ENCODE measurements at regions not wholly inside any gene's neighbourhood (a gene's known extent, or its start where the extent isn't known, plus 50 kb on each side); places are given as distances from the start of the nearest gene placed in this dataset.
"Not testable (repeated sequence)": the region's sequence is repeated elsewhere in the genome, so short reads cannot be mapped to it uniquely, and the experiment has no call there.

DNA sequence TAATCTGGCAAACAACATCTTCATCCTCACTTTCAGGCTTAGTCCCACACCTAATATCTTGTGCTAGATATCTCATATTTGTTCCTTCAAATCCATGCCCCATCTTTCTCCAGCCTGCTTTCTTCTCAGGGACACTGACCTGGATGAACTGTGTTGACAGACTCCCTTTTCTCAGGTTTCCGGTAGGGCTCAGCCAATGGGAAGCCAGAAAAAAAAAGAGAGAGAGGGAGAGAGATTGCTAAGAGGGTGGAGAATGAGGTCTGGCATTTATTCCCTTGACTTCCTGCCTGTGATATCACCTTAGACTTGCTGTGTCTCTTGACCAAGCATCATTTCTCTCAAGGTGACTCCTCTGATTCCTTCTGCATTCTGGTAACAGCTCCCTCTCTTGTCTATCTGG lies 145.6 kb upstream of the ABI3BP start:
- DNase-seq (ENCODE audit: low read depth) = no peak

DNA sequence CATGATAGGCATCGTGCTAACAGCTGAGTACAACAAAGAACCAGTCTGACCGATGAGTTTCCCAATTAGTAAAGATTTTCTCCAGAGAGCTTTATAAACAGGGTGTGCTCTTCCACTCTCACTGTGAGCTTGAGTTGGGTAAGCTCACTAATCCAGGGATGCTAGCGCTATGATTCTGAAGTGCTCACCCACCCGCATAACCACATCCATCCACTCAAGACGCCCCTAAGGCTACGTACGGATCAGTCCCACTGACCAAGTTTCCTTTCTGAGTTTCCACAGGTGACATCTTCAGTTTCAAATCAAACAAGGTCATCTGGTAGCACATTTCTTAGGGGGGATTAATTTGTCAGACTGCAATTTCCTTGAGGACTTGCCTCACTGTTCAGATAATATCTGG lies 141.1 kb upstream of the ABI3BP start:
- DNase-seq (ENCODE audit: low read depth) = no peak

DNA sequence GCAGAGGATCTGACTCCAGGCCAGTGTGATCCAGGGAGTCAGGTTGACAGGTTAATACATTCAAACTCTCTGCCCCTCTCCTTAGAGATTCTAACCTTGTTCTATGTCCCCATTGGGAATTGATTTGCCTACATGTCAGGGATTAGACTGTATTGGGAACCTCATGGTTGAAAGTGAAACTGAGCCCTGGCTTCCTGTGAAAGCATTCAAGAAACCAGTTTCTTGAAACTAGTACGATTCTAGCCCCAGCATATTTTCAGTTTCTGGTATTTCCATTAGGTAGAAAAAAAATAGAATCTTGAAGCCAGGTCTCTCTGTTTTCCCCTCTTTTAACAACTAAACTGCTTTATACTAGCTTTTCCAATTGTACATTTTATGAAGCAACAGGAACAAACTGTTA lies 140.4 kb upstream of the ABI3BP start:
- DNase-seq (ENCODE audit: low read depth) = no peak

DNA sequence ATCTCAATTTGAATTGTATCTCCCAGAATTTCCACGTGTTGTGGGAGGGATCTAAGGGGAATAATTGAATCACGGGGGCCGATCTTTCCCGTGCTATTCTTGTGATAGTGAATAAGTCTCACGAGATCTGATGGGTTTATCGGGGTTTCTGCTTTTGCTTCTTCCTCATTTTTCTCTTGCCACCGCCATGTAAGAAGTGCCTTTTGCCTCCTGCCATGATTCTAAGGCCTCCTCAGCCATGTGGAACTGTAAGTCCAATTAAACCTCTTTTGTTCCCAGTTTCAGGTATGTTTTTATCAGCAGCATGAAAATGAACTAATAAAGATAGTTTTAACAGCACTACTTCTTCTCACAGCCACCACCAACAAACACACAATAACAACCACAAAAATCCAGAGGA lies 140.0 kb upstream of the ABI3BP start:
- not testable (repeated sequence) for DNase-seq (ENCODE audit: low read depth)

DNA sequence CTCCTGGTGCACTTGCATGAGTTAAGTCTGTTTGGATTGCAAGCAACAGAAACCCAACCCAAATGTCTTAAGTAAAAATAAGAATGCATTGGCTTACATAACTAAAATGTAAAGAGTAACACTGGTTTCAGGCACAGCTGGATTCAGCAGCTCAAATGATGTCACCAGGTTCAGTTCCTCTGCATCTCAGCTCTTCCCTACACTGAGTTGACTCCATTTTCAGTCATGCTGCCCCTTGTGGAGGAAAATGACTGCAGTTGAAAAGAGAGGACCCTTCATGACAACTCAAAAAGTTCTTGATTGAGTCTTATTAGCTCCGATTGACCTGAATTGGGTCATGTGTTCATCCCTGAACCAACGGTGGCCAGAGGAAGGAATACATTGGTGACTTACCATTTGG lies 138.5 kb upstream of the ABI3BP start:
- DNase-seq (ENCODE audit: low read depth) = no peak

DNA sequence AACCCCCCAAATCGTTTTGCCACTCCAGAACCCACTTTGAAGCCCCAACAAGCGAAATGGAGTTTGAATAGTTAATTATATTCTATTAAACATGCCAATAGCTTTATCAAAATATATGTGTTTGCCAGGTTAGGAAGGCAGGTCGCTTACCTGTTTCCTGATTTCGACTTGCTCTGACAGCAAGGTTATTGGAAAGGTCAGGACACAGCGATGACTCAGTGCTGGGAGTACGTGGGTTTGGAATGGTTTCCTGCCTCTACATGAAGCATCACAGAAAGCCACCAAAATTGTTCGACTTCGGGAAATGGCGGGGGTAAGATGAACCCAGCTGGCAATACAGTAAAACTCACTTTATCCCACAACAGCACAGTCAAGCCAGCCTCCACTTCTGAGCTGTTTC lies 135.6 kb upstream of the ABI3BP start:
- DNase-seq (ENCODE audit: low read depth) = no peak

DNA sequence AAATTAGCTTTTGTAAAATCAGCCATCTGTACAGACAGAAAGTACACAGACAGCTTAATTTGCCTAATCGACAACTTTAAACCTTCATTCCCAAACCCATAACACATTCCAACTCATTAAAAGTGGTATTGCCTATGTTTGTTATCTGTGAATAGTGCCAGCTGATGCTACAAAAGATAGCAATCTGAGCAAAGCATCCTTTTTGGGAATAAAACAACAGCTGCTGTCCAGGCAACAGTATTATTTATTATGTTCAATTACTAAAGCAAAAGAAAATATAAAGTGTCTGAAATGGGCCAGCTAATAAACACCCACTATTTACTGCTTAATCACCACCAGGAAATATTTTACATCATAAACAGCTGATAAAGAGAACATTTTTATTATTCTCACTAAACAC lies 134.8 kb upstream of the ABI3BP start:
- DNase-seq (ENCODE audit: low read depth) = no peak

DNA sequence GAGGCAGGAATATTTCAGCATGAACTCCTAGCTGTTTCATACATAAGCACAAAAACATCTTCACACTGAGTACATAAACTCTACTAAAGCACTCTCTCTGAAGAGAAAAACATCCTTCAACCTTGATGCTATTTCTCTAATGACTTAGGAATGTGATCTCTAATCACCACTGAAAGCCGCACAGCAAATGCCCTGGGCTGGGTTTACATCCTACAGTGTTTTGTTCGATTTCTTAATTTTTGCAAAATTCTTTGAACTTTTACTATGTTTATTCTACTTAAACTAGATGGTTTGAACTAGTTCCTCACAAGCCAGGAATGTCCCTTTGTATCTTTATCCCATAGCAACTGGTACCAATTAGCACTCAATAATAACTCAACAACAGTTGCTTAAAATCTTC lies 130.9 kb upstream of the ABI3BP start:
- DNase-seq (ENCODE audit: low read depth) = no peak

DNA sequence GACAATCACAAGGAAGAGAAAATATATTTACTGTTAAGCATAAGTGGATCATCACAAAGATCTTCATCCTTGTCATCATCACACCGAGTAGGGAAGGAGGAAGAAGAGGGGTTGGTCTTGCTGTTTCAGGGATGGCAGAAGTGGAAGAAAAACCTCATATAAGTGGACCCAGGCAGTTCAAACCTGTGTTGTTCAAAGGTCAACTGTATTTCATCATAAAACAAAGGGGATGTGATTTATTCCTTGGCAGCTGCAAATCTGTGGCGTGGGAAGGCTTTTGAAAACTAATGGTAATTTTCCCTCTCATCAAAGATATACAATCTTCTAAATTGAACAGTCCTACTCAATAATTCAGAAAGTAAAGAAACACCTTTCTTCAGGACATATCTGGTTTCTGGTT lies 129.9 kb upstream of the ABI3BP start:
- DNase-seq (ENCODE audit: low read depth) = no peak

DNA sequence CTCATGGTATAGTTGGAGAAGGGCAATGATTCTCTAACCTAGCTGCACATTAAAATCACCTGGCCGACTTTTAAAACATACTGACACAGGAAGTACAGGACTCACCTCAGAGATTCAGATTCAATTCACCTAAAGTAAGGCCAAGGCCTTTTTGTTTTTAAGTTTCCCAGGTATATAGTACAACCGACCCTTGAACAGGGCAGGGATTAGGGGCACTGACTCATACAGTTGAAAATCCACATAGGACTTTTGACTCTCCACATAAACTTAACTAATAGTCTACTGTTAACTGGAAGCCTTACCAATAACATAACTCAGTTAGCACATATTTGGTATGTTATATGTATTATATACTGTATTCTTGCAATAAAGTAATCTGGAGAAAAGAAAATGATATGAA lies 129.5 kb upstream of the ABI3BP start:
- no peak for DNase-seq (ENCODE audit: low read depth)

DNA sequence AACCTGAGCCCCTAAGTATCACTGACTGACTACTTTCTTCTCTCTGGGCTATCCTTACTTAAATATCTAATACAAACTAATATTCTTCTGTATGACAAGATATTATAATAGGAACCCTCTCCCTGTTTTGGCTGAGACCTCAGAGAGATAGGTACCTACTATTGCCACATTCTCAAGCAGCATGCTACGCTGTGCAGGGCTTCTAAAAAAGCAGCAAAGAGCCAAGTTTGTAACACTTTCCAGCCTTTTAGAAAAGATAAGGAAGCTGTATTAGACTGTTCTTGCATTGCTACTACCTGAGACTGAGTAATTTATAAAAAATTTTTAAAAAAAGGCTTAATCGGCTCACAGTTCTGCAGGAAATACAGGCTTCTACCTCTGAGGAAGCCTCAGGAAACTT lies 126.8 kb upstream of the ABI3BP start:
- no peak for DNase-seq (ENCODE audit: low read depth)

DNA sequence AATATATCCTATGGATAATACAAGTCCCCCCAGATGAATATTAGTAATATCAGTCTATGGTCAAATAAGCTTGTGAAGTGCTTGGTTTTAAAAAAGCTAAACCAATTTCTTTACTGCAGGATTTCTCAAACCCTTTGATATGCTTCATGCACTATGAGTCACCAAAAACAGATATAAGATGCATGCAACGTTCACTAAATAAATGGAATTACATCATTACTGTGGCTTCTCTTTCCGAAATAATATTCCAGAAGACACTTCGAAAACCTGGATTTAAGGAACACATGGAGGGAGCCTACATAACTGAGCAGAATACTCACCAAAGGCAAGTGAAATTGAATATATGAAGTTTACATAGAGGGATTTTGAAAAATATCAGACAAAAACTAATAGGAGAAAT lies 126.3 kb upstream of the ABI3BP start:
- no peak for DNase-seq (ENCODE audit: low read depth)

DNA sequence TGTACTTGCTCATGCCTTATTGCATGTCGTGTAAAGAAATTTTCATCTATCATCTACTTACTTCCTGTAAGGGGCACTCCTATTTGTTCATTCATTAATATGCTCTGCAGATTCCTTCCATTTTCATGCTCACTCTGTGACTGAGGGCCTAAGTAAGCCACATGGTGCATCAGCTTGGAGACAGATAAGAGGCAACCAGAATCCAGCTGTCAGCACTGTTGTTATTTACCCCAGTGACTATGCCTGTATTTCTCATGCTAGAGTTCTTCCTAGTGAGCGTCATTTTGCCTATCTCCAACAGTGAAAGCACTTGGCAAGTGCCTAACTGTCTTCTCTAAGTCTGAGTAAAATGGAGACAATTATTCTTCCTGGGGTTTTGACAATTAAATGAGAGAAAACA lies 124.8 kb upstream of the ABI3BP start:
- DNase-seq (ENCODE audit: low read depth) = no peak

DNA sequence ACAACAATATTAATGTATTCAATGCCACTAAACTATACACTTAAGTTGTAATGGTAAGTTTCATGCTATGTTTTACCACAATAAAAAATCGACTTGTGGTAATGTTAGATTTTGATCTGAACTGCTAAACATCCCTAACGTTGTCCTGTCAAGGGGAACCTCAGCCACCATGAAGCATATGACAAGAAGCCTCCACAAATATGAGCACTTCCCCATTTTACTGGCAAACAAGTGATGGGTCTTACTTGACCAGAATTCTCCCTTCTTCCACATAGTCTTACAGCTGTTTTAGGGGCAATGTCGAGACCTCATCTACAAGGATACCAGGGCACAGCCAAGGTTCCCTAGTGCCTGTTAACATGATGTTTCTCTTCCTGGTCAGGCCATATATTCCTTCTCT lies 124.2 kb upstream of the ABI3BP start:
- DNase-seq (ENCODE audit: low read depth) = no peak

DNA sequence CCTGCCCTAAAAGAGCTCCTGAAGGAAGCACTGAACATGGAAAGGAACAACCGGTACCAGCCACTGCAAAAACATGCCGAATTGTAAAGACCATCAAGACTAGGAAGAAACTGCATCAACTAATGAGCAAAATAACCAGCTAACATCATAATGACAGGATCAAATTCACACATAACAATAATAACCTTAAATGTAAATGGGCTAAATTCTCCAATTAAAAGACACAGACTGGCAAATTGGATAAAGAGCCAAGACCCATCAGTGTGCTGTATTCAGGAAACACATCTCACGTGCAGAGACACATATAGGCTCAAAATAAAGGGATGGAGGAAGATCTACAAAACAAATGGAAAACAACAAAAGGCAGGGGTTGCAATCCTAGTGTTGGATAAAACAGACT lies 117.1 kb upstream of the ABI3BP start:
- not testable (repeated sequence) for DNase-seq (ENCODE audit: low read depth)

DNA sequence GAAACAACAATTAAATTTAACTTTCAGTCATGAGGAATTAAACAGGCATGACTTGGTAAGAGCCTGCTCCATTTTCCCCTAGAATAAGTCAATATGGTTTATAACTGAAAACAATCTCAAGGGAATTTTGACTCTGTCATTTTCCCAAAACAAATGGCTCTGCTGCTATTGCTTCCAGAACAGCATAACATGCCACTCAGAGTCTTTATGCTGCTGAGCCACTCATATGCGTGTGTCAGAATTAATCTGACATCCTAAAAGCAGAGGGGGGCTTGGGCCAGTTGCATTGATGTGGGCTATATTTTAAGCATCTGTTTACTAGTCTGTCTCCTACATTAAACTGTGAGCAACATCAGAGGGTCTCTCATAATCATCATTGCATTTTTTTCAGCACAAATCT lies 111.1 kb upstream of the ABI3BP start:
- no peak for DNase-seq (ENCODE audit: low read depth)

DNA sequence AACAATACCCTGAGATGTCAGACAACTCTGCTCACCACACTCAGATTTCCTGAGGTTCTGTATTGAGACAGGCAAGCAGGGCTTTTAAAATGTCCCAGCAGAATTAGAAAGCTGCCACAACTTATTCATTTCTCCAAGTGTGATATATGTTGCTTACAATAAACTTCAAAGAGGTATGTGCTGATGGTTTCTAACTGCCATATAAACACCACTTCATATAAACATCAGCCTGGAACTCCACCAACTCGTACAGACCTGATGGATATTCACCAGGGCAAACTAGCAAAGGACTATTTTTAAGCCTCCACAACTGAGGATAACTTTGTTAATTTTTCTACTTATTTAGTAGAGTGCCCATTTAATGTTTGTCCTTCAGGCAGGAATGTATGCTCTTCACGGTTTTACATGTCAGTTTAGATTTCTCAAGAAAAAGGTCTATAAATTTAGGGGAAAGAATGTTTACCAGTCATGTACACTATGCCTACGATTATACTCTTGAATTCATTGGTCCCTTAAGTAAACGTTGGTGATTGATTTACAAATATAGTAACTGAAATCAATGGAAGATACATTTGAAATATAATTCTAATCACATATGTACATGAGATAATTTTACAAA lies 109.6 kb upstream of the ABI3BP start:
- no peak for DNase-seq (ENCODE audit: low read depth)

DNA sequence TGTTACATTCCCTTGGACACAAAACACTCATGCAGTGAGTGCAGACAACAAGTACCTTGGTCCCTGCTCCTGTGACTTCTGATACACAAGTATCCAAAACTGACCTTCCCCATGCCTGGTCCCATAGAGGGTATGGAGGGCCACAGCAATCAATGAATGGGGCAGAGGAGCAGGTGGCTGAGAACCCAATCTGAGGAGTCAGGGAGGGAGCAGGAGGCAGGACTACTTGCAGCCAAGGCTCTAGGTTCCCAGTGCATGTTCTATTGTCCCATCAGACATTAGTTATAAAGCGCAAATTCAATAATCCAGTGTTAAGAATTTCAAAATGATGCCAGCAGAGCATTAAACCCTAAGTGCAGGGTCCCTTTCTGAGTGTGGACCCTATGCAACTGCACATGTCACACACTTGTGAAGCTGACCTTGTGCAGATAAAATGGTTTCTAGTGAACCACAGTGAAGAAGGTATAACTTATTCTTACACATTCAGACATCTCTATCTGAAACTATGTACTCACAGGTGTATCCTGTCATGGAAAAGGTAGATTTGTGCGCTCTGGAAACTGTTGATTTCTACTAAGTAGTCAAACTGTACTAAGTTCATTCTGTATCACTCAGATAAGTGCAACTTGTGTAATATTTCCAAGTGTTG lies 107.3 kb upstream of the ABI3BP start:
- no peak for DNase-seq (ENCODE audit: low read depth)

DNA sequence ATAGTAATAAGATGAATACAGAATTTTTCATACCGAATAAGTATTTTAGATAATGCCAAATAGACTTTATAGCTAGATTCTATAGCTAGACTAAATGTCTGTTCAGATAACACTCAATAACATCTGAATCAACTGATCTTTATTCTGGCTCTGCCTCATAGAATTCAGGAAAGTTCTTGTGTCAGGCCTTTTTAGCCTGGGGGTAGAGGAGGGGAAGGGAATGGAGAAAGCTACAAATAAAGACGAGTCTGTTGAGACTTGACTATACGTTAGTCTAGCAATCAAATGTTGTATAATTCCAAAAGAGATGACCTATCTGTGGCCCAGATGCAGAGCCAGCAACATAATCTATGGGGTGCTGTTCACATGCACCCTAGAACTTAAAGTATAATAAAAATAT lies 106.6 kb upstream of the ABI3BP start:
- DNase-seq (ENCODE audit: low read depth) = no peak

DNA sequence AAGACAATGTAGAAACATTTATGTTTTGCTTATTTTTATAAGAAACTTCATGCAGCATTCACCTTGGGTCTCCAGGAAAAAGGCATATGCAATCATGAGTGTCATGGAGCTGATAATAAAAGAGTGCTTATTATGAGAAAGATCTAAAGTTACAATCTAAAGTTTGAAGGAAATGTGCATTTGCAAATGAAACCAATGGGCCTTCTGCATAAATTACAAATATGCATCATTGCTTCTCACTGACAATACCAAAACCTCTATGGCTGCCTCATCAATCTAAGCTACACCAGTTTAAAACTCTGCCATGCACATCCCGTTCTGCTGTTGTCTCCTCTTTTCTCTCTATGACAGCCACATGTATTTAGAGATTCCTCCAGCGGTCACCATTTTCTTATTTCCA lies 103.2 kb upstream of the ABI3BP start:
- no peak for DNase-seq (ENCODE audit: low read depth)

DNA sequence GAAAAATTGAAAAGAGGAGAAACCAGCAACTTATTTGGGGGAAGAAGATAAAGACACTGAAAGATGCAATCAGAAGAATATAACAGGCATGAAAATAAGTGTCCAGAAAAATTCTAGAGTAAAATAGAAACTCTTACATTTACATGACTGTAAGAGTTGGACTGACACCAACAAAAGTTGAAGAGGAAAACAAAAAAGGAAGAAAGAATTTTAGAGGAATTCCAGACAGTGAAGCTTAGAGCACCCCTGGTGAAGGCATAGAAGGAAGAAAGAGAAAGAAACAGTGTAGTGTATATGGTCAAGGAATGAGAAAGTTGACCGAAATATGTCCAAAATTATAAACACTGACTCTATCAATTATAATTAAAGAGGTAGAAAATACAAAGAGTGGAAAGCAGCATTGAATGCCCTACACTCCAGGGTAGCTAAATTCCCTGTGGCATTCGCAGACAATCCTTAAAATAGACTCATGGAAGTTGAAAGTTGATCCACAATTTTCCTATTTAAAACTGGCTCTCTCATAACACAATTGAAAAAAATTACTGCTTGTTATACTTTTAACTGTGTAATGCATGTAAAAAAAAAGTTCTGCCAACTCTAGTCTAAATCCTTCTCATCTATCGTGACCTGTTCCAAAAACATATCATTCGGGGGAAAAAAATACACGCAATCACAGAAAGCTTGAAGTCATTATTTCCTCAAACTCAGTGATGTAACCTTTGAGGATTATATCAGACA lies 102.6 kb upstream of the ABI3BP start:
- no peak for DNase-seq (ENCODE audit: low read depth)

DNA sequence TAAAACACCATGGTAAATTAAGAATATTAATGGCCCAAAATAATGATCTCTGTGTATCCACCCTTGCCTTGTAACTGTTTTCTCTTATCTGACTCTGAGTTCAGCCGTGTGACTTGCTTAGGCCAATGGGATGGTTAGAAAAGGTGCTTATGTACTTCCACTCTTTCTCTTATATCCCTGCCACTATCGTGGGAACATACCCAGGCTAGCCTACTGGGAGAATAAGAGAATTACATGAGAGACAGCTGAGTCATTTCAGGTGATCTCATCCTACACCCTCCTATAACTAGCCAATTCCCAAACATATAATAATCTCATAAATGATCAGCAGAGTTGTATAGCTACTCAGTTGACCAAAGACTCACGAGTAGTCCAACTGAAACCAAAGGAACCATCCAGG lies 98.3 kb upstream of the ABI3BP start:
- no peak for DNase-seq (ENCODE audit: low read depth)

DNA sequence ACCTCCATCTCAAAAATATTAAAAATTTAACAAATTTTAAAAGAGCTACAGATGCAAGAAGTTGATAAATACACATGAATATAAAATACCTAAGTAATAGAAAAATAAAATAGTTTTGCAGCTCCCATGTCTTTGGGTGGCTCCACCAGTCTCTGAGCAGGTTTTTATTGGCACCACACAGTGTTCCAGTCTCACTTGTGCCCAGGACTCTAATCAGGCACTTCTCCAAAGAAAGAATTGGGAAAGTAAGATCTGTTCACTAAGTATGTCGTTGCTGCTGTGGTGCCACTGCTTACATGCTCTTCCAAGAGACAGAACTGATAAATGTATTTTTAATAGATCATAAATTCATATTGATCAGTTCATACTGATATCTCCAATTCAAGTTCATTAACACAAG lies 92.5 kb upstream of the ABI3BP start:
- no peak for DNase-seq (ENCODE audit: low read depth)

DNA sequence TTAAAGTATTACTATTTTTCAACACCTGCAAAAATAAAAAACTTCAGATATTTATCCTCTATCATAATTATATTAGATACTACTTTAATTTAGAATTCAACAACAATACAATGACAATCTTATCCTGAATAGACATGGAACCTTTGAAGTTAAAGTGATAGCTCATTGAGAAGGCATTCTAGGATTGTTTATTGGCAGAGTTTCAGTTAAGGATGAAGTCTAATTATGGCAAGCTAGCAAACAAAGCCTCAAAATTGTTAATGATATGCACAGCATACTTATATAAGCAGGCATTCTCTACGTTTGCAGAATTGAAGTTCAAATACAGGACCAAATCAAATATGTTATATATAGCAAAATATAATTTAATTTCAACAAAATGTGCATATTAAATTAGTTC lies 91.2 kb upstream of the ABI3BP start:
- DNase-seq (ENCODE audit: low read depth) = no peak
